ENCODE measurements at regions not wholly inside any gene's neighbourhood (a gene's known extent, or its start where the extent isn't known, plus 50 kb on each side); places are given as distances from the start of the nearest gene placed in this dataset.

DNA sequence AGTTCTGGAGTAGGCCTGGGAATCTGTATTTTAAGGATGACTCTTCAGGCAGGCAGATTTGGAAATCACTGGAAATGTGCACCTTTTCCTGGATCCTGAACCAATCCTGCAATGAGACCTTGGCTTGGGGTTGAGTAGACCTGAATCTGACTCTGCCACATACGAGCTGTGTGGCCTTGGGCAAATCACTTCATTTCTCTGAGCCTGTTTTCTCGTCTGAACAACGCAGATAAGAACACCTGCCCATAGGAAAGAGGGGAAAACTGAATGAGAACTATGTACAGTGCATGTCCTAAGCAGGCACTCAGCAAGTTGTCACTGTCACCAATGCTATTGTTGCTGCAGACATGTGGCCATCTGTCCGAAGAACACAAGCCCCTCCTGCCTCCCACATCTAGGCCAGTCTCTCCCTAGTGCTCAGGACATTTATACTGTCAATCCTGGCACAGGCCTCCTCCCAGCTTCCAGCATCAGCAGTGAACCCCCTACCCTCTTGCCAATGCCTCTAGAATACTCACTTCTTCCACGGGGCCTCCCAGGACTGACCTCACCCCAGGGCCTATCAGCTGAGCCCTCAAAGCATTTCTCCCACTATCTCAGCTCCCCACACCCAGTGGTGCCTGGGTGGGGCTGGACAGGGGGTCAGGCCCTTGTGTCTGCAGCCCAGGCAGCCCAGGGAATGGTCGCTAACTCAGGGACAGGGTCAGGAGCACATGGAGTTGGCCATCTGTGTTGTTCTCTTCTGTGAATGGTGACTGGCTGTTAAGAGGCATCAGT is 88.8 kb upstream of the ZBTB40 start:
- no peak for DNase-seq

DNA sequence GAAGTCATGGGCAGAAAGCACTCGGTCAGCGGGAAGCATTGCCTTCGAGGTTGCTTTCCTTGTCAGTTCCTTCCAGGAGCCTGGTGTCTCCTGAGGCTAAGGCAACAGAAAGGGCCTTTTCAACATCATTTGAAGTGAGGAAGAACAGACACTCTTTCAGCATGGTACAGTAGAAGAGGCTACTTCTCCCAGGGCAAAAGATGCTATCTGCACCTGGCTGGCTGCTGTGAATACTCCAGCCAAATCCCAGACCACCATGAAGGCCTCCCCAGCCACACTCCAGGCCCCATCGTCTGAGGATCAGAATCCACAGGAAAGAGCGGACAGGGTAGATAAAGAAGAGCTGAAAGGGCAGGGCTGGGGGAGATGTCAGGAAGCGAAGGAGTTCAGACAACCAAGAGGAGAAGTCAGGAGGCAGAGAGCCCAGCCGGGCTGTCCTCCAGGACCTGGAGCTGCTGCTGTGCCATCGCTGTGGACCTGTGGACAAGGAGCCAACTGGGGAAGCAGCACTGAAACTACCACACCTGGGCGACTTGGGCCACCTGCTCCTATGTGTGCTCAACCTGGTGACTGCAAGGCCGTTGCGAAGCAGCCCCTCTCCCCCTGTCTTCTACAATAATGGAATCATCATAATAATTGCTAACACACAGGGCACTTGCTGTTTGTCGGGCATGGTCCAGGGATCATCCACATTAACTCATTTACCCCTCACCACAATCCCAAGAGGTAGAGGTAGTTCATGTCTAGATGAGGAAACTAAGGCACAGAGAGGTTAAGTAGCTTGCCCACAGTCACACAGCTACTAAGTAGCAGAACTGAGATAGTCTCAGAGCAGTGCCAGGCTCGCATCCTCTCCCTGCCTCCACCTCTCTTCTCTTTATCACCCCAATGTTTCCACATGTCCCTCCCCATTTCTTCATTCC is 88.0 kb upstream of the ZBTB40 start:
- DNase-seq: no peak

DNA sequence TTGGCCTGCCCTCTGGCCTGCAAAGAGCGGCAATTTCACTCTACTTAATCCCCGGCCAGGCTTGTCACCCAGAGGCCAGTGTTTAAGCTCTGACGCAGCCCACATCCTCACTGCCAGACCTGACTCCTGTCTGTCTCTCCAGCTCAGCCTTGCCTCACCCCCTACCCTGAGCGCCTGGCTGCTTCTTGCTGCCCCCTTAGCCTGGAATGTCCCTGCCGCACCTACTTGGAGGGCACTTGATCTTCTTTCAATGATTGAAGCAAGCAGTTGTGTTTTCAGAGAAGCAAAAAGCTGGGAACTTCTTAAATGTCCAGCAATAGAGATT is 87.4 kb upstream of the ZBTB40 start:
- DNase-seq: no peak

DNA sequence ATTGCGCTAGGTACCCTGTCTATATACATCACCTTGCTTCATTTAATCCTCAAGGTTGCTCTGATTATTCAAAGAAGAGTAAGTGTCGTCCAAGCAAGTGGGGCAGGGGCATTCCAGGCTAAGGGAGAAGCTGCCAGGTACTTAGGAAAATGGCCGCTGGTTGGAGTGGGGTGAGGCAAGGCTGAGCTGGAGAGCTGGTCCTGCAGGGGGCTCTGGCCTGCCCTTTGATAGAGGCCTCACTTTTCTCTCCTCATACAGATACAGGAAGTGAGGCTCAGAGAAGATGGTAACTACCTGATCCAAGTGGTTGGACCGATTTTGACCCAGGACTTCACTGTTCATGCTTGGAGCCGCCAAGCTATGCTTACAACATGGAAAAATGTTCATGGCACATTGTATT is 86.9 kb upstream of the ZBTB40 start:
- DNase-seq: no peak

DNA sequence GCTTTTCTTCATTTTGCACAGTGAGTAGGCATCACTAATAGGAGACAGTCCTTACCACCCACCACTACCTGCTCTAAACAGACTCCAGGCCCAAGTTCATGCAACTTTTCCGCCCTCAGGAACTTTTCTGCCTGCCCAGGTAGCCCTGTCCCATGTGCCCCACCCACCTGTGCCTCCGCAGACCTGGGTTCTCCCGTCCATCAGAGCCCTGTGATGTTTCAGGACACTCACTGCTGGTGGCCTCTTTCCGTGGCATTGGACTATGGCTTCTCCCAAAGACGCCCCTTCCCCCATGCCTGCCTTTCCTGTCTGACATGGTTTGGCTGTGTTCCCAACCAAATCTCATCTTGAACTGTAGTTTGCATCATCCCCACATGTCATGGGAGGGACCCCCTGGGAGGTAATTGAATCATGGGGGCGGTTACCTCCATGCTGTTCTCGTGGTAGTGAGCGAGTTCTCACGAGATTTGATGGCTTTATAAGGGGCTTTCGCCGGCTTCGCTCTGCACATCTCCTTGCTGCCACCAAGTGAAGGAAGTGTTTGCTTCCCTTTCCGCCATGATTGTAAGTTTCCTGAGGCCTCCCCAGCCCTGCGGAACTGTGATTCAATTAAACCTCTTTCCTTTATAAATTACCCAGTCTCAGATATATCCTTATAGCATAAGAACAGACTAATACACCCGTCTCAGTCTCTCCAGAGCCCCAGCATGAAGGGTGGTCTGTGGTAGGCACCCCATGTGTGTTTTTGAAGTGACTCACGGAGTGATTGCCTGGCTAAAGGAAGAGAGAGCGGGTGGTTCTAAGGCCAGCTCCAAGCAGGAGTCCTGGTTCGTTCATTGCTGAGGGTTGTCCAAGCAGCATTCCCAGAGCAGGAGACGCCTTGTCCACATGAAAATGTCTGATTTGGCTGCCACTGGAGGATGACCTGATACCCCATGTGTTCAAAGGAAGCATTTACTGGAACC is 86.0 kb upstream of the ZBTB40 start:
- DNase-seq: no peak

GRCh38 chr1:22366346-22366745 is 85.3 kb upstream of the ZBTB40 start:
- DNase-seq: no peak

DNA sequence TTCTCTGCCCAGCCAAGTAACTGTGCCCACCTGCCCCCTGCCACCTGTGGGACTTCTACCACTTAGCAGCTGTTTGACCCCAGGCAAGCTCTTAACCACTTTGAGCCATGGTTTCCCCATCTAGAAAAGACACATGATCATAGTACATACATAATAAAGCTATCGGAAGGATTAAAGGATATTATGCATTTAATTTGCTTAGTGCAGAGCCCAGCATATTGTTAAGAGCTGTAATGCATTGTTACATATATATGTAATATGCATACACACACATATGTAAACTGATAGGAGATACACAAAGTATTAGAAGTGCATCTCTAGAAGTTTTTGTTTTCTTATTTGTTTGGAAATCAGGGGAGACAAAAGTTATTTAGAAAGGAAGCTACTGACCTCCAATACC is 83.5 kb upstream of the ZBTB40 start:
- no peak for DNase-seq

DNA sequence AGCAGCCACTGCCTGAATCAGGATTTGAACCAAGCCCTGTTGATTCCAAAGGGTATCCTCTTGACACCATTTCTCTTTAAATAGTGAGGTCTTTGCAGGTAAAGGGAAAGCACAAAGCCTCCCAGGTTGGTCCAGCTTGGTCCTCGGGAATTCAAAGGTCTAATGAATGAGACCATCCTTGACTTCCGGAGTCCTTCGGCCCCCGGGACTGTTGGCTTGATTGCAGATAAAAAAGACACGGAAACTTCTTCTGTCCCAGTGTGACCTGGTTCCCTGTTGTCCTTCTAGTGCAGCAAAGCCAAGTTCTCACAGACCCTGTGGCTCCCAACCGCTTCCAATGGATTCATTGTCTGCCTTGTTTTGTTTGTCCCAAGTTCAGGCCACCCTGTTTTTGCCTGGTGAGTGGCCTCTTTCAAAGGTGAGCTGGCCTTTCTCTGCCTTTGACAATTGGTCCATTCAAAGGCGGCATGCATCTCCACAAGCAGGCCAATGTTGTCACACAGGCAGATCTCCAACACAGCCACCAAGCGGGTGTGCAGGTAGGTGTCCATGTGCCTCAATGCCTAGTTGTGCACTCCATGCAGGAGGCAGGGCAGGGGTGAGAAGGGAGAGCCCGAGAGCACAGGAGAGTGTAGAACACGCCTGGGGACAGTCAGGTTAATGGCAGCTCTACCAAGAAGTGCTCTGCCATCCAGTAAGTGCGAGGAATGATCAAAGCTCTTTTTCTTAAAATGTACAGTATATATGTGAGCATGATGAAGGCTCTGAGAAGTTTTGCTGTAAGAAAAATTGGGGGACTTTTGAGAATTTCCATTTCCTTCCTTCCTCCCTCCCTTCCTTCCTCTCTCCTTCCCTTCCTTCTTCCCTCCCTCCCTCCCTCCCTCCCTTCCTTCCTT is 82.1 kb upstream of the ZBTB40 start:
- no peak for DNase-seq

GRCh38 chr1:22370190-22370498 is 81.5 kb upstream of the ZBTB40 start:
- DNase-seq: no peak

DNA sequence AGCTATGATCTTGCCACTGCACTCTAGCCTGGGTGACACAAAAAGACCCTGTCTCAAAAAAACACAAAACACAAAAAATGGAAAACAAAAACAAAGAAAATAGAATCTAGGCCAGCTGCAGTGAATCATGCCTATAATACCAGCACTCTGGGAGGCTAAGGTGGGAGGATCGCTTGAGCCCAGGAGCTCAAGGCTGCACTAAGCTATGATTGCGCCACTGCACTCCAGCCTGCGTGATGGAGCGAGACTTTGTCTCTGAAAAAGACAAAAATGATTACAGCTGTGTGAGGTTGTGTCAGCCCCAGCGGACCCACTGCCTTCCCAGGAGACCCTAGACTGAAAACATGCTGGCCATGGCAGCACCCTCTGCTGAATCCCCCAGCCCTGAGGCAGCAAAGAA is 80.2 kb upstream of the ZBTB40 start:
- DNase-seq: no peak

- DNase-seq: no peak
These were observed 78.4 kb upstream of the ZBTB40 start for GRCh38 chr1:22373252-22373651.

- DNase-seq: no peak
These were observed 77.7 kb upstream of the ZBTB40 start for GRCh38 chr1:22374001-22374400.

DNA sequence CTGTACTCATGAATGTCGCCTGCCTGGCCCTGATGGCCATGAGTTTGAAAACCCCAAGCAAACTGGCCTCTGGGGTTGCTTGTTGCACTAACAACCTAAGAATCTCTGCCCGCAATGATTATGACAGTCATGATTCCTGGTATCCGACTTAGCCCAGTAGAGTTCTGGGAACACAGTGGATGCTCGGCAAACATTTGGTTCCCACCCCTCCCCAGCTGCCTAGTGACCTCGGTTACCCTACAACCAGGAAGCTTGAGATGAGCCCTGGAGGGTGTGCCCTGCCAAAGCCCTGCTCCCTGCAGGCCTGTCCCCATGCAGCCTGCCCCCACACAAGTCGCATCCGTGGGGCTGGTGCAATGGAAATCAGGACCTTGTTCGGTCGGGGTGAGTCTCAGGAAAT is 76.0 kb upstream of the ZBTB40 start:
- no peak for DNase-seq

GRCh38 chr1:22376001-22376400 is 75.7 kb upstream of the ZBTB40 start:
- DNase-seq: no peak

DNA sequence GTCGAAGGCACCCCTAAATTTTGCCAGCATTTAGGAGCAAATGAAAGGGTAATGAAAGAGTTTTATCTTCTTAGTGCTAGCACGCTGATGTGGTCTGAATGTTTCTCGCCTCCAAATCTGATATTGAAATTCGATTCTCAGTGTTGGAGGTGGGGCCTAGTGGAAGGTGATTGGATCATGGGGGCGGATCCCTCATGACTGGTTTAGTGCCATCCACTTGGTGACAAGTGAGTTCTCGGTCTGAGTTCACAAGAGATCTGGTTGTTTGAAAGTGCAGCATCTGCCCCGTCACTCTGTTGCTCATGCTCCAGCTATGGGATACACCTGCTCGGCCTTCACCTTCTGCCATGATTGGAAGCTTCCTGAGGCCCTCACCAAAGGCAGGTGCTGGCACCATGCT is 75.1 kb upstream of the ZBTB40 start:
- no peak for DNase-seq

DNA sequence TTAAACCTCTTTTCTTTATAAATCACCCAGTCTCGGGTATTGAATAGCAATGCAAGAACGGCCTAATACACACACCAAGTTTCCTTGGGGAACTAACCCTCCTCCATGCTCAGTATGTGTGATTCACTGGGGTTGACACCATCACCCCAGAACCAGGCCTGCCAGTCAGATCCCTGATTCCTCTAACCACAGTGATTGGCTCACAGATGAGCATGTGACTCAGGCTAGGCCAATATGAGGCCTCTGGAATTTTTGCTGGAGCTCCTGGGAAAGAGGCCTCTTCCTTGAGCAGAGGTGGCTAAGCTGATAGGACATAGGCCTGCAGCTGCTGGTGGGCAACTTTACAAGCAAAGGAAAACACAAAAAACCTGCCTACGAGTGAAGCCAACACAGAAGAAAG is 74.7 kb upstream of the ZBTB40 start:
- DNase-seq: no peak

- no peak for DNase-seq
These were observed 72.1 kb upstream of the ZBTB40 start for GRCh38 chr1:22379566-22379965.

- DNase-seq: no peak
These were observed 71.4 kb upstream of the ZBTB40 start for GRCh38 chr1:22380024-22380785.

DNA sequence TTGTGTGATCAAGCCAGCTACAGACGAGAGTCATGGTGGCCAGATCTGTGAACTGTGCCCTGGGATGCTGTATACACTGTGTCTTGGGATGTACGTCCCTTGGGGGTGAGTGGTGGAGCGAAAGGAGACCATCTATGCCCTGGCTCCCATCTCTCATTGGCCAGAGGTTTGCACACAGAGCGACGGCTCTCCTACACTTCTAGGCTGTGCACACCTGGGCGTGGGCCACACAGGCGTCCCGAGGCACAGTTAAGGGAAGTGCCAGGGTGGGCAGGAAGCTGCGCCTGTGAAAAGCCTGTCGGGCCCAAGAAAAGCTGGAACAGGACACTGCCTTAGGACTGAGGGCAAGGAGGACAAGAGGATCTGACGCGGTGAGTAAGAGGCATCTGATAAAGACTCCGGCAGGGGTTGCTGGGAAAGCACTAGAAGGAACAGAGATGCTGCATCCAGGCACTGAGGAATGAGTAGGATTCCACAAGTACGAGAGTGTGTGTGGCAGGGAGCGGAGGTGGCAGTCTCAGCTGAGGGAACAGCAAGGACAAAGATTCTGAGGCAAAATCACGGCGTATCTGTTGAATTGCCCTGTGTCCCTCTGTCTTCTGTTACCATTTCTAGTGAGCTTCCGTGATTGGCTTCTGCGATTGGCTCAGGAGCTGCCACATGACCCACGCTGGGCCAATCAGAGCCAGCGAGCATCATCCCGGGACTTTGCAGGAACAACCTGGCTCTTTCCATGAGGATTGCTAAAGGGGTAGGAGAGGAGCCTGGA is 67.9 kb upstream of the ZBTB40 start:
- DNase-seq: no peak

- DNase-seq: no peak
These were observed 66.1 kb upstream of the ZBTB40 start for GRCh38 chr1:22385537-22385936.

DNA sequence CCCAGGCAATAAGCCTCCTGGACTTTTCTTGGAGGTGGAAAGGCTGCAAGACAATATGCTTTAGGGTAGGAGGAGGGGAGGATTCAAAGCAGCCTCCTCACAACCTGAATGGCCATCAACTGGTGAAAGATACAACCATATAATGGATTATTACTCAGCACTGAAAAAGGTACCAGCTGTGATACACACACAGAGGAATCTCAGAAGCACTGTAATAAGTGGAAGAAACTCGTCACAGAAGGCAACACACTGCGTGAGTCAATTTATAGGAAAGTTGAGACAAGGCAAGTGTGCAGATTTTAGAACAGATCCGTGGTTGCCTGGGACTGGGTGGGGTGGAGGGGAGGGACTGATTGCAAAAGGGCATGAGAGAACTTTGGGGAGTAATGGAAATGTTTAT is 64.9 kb upstream of the ZBTB40 start:
- no peak for DNase-seq

Measured in NCI-H1436 treated with DMSO at 0.1 percent for 48 hours (cell line).